ENCODE measurements at regions not wholly inside any gene's neighbourhood (a gene's known extent, or its start where the extent isn't known, plus 50 kb on each side); places are given as distances from the start of the nearest gene placed in this dataset.

GRCh38 chr14:97426776-97427175 is 629.6 kb downstream of the VRK1 start:
- no peaks in the 10 kb centered on the region for H3K36me3 ChIP-seq
- H3K4me3 ChIP-seq: no peak overlapping the region
- no peaks in the 10 kb centered on the region for H3K9me3 ChIP-seq
- TF ChIP-seq POLR2AphosphoS5 (IDR thresholded peaks at IDR 0.05) (no peak), POLR2A (IDR thresholded peaks at IDR 0.05) (no peak)
- WGBS: 76% methylated on average over 6 of the region's 6 CpGs
- no peak for DNase-seq (ENCODE audit: low spot score)
- H3K27me3 ChIP-seq (replicated peaks; ENCODE audit: insufficient read depth): no peaks in the 10 kb centered on the region
- no peak overlapping the region for H3K27ac ChIP-seq
- intact Hi-C loops (cut with DNase I): no loop called here
- no peaks in the 10 kb centered on the region for H3K4me1 ChIP-seq (replicated peaks)

DNA sequence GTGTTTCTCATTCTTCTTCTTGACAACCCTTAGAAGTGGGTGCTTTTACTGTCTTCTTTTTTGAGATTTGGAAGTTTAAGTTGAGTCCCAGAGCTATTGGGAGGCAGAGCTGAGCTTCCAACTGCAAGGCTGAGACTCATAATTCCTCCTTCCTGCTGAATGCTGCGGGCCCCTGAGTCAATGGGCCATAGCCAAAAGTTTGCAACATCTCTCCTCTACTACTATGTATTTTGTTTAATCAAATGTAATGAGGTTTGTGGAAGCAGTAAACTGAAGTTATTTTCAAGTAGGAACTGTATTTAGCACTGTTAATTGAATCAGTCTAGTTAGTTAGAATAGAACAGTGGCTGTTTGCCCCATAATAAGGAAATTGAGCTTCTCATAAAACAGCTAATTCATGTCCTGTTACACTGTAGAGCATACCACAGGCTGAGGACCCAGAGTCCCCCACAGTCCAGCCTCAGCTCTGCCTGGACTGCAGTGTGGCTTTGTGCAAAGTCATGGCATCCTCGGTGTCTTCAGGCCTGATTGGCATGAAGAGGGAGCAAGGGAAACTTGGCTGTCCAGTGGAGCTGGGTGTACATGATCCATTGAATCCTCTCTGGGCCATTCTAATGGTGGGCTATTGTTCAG is 631.7 kb downstream of the VRK1 start:
- Histone ChIP-seq H3K4me1 (replicated peaks) (no peaks in the 10 kb centered on the region), H3K4me3 (no peak overlapping the region), H3K27ac (no peak overlapping the region), H3K36me3 (no peaks in the 10 kb centered on the region), H3K9me3 (no peaks in the 10 kb centered on the region), H3K27me3 (replicated peaks; ENCODE audit: insufficient read depth) (no peaks in the 10 kb centered on the region)
- WGBS: 67% methylated on average over 2 of the region's 2 CpGs
- no peak for DNase-seq (ENCODE audit: low spot score)
- TF ChIP-seq CTCF (IDR thresholded peaks at IDR 0.05) (no peak), POLR2AphosphoS5 (IDR thresholded peaks at IDR 0.05) (no peak), POLR2A (IDR thresholded peaks at IDR 0.05) (no peak)
- intact Hi-C loops (cut with DNase I): no loop called here

DNA sequence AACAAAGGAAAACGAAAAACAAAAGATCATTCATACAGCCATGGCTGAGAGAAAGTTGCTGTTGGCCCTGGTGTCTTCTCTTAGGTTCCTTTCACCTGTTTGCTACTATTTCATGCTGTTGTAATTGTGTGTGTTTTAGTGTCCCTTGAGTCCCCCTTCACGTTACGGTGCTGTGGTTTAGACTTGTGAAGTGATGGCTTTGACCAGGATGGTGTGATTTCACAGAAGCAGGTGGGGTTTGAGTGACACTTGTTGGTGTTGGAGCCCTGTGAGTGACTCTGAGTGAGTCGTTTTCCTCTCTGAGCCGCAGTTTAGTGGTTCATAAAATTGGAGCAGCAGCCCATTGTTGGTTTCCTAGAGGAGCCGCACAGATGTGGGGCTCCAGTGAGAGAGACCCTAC is 635.4 kb downstream of the VRK1 start:
- Histone ChIP-seq H3K36me3 (no peaks in the 10 kb centered on the region), H3K27ac (no peak overlapping the region), H3K27me3 (replicated peaks; ENCODE audit: insufficient read depth) (no peaks in the 10 kb centered on the region), H3K4me3 (no peak overlapping the region), H3K9me3 (no peaks in the 10 kb centered on the region), H3K4me1 (replicated peaks) (no peaks in the 10 kb centered on the region)
- WGBS: 64% methylated on average over 6 of the region's 6 CpGs
- DNase-seq (ENCODE audit: low spot score): no peak
- TF ChIP-seq CTCF (IDR thresholded peaks at IDR 0.05) (no peak), POLR2A (IDR thresholded peaks at IDR 0.05) (no peak), POLR2AphosphoS5 (IDR thresholded peaks at IDR 0.05) (no peak)
- intact Hi-C loops (cut with DNase I): no loop called here

GRCh38 chr14:97441740-97442362 is 644.7 kb downstream of the VRK1 start:
- Histone ChIP-seq H3K4me3 (no peak overlapping the region), H3K36me3 (no peaks in the 10 kb centered on the region), H3K9me3 (no peaks in the 10 kb centered on the region), H3K27ac (no peak overlapping the region), H3K4me1 (replicated peaks) (no peaks in the 10 kb centered on the region), H3K27me3 (replicated peaks; ENCODE audit: insufficient read depth) (no peaks in the 10 kb centered on the region)
- TF ChIP-seq POLR2A (IDR thresholded peaks at IDR 0.05) (no peak), POLR2AphosphoS5 (IDR thresholded peaks at IDR 0.05) (no peak), CTCF (IDR thresholded peaks at IDR 0.05) (no peak)
- intact Hi-C loops (cut with DNase I): no loop called here
- DNase-seq (ENCODE audit: low spot score): no peak
- WGBS: 80% methylated on average over 9 of the region's 9 CpGs

GRCh38 chr14:97442363-97442762 is 645.2 kb downstream of the VRK1 start:
- no peak for DNase-seq (ENCODE audit: low spot score)
- H3K4me3 ChIP-seq: no peak overlapping the region
- no peak overlapping the region for H3K27ac ChIP-seq
- no peaks in the 10 kb centered on the region for H3K9me3 ChIP-seq
- 98% methylated on average over 2 of the region's 2 CpGs for WGBS
- intact Hi-C loops (cut with DNase I): no loop called here
- no peaks in the 10 kb centered on the region for H3K4me1 ChIP-seq (replicated peaks)
- TF ChIP-seq POLR2A (IDR thresholded peaks at IDR 0.05) (no peak), CTCF (IDR thresholded peaks at IDR 0.05) (no peak), POLR2AphosphoS5 (IDR thresholded peaks at IDR 0.05) (no peak)
- H3K27me3 ChIP-seq (replicated peaks; ENCODE audit: insufficient read depth): no peaks in the 10 kb centered on the region
- H3K36me3 ChIP-seq: no peaks in the 10 kb centered on the region

All from prostate gland (tissue), 2 donors.